HL-60 (cell line): ENCODE measurements at regions not wholly inside any gene's neighbourhood (a gene's known extent, or its start where the extent isn't known, plus 50 kb on each side); places are given as distances from the start of the nearest gene placed in this dataset.

ENCODE experiments used
- POLR2AphosphoS5 ChIP-seq: IDR thresholded peaks from 2 replicates; pipeline ENCODE4 v1.6.1; 2012; ENCODE audit warnings: low read depth
- TF ChIP-seq, protein P1 (sequence below): IDR thresholded peaks from one replicate; pipeline ENCODE4 v1.5.1; 2011; ENCODE audit warnings: low read length, control low read depth, inconsistent platforms; ENCODE audit not compliant: insufficient read depth
- TF ChIP-seq, protein P2 (sequence below): IDR thresholded peaks from 2 replicates; pipeline ENCODE4 v1.6.1; 2012; ENCODE audit warnings: low read depth; ENCODE audit not compliant: insufficient replicate concordance

DNA sequence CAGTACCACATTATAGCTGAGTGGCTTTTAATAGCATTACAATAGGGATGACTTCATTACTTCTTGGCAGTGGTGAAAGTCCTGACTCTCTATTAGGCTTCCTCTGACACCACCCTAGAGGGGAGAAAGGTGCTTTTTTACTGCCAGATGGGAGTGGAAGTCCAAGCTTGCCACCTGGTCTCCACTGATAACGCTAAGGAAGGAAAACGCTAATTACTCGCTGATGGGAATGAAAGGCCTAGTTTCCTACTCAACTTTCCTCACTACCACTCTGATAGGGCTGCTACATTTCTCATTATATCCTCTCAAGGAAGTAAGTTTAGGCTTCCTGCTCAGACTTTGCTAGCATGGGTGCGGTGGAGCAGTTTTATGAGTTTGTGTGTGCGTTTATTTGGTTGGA is 62.3 kb upstream of the PAGE3 start:
- TF ChIP-seq, protein P1, sequence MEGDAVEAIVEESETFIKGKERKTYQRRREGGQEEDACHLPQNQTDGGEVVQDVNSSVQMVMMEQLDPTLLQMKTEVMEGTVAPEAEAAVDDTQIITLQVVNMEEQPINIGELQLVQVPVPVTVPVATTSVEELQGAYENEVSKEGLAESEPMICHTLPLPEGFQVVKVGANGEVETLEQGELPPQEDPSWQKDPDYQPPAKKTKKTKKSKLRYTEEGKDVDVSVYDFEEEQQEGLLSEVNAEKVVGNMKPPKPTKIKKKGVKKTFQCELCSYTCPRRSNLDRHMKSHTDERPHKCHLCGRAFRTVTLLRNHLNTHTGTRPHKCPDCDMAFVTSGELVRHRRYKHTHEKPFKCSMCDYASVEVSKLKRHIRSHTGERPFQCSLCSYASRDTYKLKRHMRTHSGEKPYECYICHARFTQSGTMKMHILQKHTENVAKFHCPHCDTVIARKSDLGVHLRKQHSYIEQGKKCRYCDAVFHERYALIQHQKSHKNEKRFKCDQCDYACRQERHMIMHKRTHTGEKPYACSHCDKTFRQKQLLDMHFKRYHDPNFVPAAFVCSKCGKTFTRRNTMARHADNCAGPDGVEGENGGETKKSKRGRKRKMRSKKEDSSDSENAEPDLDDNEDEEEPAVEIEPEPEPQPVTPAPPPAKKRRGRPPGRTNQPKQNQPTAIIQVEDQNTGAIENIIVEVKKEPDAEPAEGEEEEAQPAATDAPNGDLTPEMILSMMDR = no peak
- no peak for TF ChIP-seq POLR2AphosphoS5
- TF ChIP-seq, protein P2, sequence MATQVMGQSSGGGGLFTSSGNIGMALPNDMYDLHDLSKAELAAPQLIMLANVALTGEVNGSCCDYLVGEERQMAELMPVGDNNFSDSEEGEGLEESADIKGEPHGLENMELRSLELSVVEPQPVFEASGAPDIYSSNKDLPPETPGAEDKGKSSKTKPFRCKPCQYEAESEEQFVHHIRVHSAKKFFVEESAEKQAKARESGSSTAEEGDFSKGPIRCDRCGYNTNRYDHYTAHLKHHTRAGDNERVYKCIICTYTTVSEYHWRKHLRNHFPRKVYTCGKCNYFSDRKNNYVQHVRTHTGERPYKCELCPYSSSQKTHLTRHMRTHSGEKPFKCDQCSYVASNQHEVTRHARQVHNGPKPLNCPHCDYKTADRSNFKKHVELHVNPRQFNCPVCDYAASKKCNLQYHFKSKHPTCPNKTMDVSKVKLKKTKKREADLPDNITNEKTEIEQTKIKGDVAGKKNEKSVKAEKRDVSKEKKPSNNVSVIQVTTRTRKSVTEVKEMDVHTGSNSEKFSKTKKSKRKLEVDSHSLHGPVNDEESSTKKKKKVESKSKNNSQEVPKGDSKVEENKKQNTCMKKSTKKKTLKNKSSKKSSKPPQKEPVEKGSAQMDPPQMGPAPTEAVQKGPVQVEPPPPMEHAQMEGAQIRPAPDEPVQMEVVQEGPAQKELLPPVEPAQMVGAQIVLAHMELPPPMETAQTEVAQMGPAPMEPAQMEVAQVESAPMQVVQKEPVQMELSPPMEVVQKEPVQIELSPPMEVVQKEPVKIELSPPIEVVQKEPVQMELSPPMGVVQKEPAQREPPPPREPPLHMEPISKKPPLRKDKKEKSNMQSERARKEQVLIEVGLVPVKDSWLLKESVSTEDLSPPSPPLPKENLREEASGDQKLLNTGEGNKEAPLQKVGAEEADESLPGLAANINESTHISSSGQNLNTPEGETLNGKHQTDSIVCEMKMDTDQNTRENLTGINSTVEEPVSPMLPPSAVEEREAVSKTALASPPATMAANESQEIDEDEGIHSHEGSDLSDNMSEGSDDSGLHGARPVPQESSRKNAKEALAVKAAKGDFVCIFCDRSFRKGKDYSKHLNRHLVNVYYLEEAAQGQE = no peak
